Spleen (tissue), 7 donors: ENCODE measurements at regions not wholly inside any gene's neighbourhood (a gene's known extent, or its start where the extent isn't known, plus 50 kb on each side); places are given as distances from the start of the nearest gene placed in this dataset.

Source experiments
- POLR2A ChIP-seq, 3 donors: fragments of 450-650 bp; IDR thresholded peaks; one replicate each; pipeline ENCODE4 v1.5.1; 2017; ENCODE audit warnings: antibody characterized with exemption in 3 of 3, mild to moderate bottlenecking in 1 of 3
- POLR2AphosphoS5 ChIP-seq, 3 donors: sonication (generic); formaldehyde crosslinking; IDR thresholded peaks; one replicate each; pipeline ENCODE4 v1.5.1; 2017; ENCODE audit warnings: antibody characterized with exemption in 3 of 3
- TF ChIP-seq, protein P1 (sequence below), 11 experiments: fragments of 200-600 bp in 7 of 11; fragments of 450-650 bp in 4 of 11; sonication (generic) in 4 of 11; IDR thresholded peaks in 8 of 11; conservative IDR thresholded peaks in 3 of 11; 1 replicate in 7 of 11; 2 replicates in 4 of 11; pipeline versions ENCODE4 v1.4.0 to v1.8.0; 2016 to 2021; ENCODE audit warnings: antibody characterized with exemption in 11 of 11, inconsistent platforms in 4 of 11, mild to moderate bottlenecking in 1 of 11
- donor health status: DM: no; HTN: no; CAD: no; lungs with moderate emphysema.
- donor health status: DM: no; HTN: no; CAD: no.
- donor health status: DM: no; HTN: no; CAD: no.

DNA sequence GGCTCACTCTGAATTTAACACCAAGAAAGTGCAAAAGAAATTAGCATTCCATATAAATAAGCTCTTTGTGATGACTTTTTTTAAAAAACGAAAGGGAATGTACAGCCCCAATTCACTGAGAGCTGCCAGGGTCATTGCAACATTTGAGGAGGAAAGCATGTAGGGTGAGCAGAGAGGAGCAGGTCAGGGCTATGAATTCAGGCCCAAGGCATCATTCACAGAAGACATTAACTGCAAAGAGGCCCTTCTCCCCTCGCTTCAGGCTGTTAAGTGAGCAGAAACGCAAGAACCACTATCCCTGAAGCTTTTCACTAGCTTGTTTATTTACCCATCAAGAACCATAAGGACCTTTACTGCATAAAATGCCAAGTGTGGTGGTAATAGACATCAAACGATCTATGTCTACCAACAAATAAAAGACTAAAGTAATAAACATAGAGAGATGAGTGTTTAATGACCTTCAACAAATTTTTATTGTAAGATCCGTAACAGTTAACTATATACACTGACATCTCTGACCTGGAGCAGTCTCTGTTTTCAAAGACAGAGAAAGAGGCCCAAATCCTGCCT, 333.1 kb upstream of the HNRNPA3 start:
- TF ChIP-seq, protein P1, sequence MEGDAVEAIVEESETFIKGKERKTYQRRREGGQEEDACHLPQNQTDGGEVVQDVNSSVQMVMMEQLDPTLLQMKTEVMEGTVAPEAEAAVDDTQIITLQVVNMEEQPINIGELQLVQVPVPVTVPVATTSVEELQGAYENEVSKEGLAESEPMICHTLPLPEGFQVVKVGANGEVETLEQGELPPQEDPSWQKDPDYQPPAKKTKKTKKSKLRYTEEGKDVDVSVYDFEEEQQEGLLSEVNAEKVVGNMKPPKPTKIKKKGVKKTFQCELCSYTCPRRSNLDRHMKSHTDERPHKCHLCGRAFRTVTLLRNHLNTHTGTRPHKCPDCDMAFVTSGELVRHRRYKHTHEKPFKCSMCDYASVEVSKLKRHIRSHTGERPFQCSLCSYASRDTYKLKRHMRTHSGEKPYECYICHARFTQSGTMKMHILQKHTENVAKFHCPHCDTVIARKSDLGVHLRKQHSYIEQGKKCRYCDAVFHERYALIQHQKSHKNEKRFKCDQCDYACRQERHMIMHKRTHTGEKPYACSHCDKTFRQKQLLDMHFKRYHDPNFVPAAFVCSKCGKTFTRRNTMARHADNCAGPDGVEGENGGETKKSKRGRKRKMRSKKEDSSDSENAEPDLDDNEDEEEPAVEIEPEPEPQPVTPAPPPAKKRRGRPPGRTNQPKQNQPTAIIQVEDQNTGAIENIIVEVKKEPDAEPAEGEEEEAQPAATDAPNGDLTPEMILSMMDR (IDR thresholded peaks at IDR 0.05 in 8 of 11, conservative IDR thresholded peaks at IDR 0.05 in 3 of 11) = no peak
- TF ChIP-seq POLR2A (IDR thresholded peaks at IDR 0.05) (no peak), POLR2AphosphoS5 (IDR thresholded peaks at IDR 0.05) (no peak)
